Dendritic cell treated with granulocyte-macrophage colony-stimulating factor and Interleukin-4, amounts not matched to agents 40 ng/mL and 50 ng/mL, for 4 days (primary cell): ENCODE measurements at regions not wholly inside any gene's neighbourhood (a gene's known extent, or its start where the extent isn't known, plus 50 kb on each side); places are given as distances from the start of the nearest gene placed in this dataset.
A peak's percentile ranks its signal among the peaks of the same experiment; 100 is the strongest.

Experiments
- H3K27ac Mint-ChIP-seq: one replicate; pipeline ENCODE4 v1.8.0; 2022; ENCODE audit warnings: mild to moderate bottlenecking, mixed read lengths
- H3K27me3 Mint-ChIP-seq: one replicate; pipeline ENCODE4 v1.8.0; 2022; ENCODE audit warnings: mild to moderate bottlenecking, mixed read lengths
- H3K36me3 Mint-ChIP-seq: one replicate; pipeline ENCODE4 v1.8.0; 2022; ENCODE audit warnings: low read depth, mixed read lengths
- H3K4me1 Mint-ChIP-seq: one replicate; pipeline ENCODE4 v1.8.0; 2022; ENCODE audit warnings: low read depth, mixed read lengths
- H3K4me3 Mint-ChIP-seq: one replicate; pipeline ENCODE4 v1.8.0; 2022; ENCODE audit warnings: mild to moderate bottlenecking, moderate library complexity, mixed read lengths
- H3K9me3 Mint-ChIP-seq: one replicate; pipeline ENCODE4 v1.8.0; 2022; ENCODE audit warnings: mixed read lengths
- intact Hi-C: fragments of 100-400 bp; cut with micrococcal nuclease; formaldehyde crosslinking; loops from one replicate; pipeline ENCODE4 v1.15.0; 2022

- H3K9me3 Mint-ChIP-seq = no peaks in the 10 kb centered on the region
- H3K4me1 Mint-ChIP-seq = no peaks in the 10 kb centered on the region
- H3K36me3 Mint-ChIP-seq = no peaks in the 10 kb centered on the region
- H3K27me3 Mint-ChIP-seq = no peaks in the 10 kb centered on the region
- intact Hi-C loops = no loop called here
- H3K27ac Mint-ChIP-seq = no peak overlapping the region
- H3K4me3 Mint-ChIP-seq = no peak overlapping the region
Measured at GRCh38 chr5:57955511-57955910, 472.9 kb upstream of the ACTBL2 start.

GRCh38 chr5:57953792-57954191 lies 471.2 kb upstream of the ACTBL2 start:
- H3K36me3 Mint-ChIP-seq = no peaks in the 10 kb centered on the region
- H3K4me3 Mint-ChIP-seq = no peak overlapping the region

DNA sequence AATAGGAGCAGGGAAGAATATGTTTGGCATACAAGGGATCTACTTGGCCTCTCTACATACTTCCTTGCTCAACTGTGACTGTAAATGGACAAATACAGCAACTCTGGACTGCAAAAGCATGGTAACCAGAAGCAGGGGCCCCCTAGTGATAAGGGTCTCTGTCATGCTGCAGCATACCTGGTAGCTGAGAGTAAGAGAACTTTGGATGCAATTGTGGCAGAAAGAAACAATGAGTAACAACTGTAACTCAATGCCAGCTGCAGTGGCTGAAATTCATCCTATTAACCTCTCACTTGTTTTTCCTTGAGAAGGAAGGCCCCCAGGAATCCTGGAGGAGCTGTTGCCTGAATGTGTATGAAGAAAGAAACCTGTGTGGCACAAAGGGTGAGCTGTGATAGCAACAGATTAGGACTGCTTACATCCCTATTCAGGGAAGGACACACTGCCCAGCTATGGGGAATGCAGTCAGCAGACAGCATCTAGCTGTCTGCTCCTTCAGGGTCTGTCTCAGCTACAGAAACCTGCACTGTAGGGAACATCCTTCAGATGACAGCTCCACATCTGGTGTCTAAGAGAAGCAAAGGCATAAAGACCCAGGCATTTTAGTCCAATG lies 468.1 kb upstream of the ACTBL2 start:
- Mint-ChIP-seq H3K36me3 (no peaks in the 10 kb centered on the region), H3K9me3 (peaks cover 8% of the 10 kb centered on the region), H3K27me3 (no peaks in the 10 kb centered on the region), H3K4me1 (no peaks in the 10 kb centered on the region), H3K27ac (no peak overlapping the region), H3K4me3 (no peak overlapping the region)
- intact Hi-C loops = no loop called here

More at GRCh38 chr5:57953792-57954191, 471.2 kb upstream of the ACTBL2 start:
- Mint-ChIP-seq H3K27me3 (no peaks in the 10 kb centered on the region), H3K9me3 (no peaks in the 10 kb centered on the region), H3K27ac (no peak overlapping the region), H3K4me1 (no peaks in the 10 kb centered on the region)
- intact Hi-C loops = no loop called here

GRCh38 chr5:57948091-57948490 lies 465.5 kb upstream of the ACTBL2 start:
- Mint-ChIP-seq H3K36me3 (no peaks in the 10 kb centered on the region), H3K27me3 (no peaks in the 10 kb centered on the region), H3K27ac (no peak overlapping the region), H3K9me3 (peaks cover 8% of the 10 kb centered on the region), H3K4me3 (no peak overlapping the region), H3K4me1 (no peaks in the 10 kb centered on the region)
- intact Hi-C loops = no loop called here

GRCh38 chr5:57947181-57947580 lies 464.6 kb upstream of the ACTBL2 start:
- no peak overlapping the region for H3K27ac Mint-ChIP-seq
- no peaks in the 10 kb centered on the region for H3K27me3 Mint-ChIP-seq
- H3K4me1 Mint-ChIP-seq = no peaks in the 10 kb centered on the region
- H3K4me3 Mint-ChIP-seq = no peak overlapping the region
- H3K36me3 Mint-ChIP-seq = no peaks in the 10 kb centered on the region
- intact Hi-C loops = no loop called here
- H3K9me3 Mint-ChIP-seq = peaks cover 8% of the 10 kb centered on the region

DNA sequence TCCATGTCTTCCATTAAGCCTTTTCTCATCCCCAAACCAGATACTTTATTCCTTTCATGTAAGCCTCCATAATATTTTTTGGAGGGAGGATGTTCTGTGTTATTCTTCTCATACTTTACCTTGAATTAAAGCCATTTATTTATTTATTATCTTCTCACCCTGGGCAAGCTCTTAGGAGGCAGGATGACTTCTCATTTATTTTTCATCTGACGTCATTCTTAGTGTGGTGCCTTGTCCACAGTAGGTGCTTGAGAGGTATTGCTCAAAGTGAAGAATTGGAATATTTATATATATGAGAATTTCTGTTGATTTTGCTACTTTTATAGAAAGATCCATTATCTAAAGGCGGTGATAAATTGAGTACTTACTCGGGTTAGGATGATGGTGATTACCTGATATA lies 458.3 kb upstream of the ACTBL2 start:
- H3K9me3 Mint-ChIP-seq = peaks cover 2% of the 10 kb centered on the region
- no peaks in the 10 kb centered on the region for H3K27me3 Mint-ChIP-seq
- no peak overlapping the region for H3K27ac Mint-ChIP-seq
- intact Hi-C loops = no loop called here
- H3K4me1 Mint-ChIP-seq = no peaks in the 10 kb centered on the region
- no peaks in the 10 kb centered on the region for H3K36me3 Mint-ChIP-seq
- no peak overlapping the region for H3K4me3 Mint-ChIP-seq

- Mint-ChIP-seq H3K27me3 (no peaks in the 10 kb centered on the region), H3K4me1 (no peaks in the 10 kb centered on the region), H3K4me3 (no peak overlapping the region), H3K27ac (no peak overlapping the region), H3K9me3 (no peaks in the 10 kb centered on the region), H3K36me3 (no peaks in the 10 kb centered on the region)
- intact Hi-C loops = no loop called here
Measured at GRCh38 chr5:57940236-57940635, 457.6 kb upstream of the ACTBL2 start.

DNA sequence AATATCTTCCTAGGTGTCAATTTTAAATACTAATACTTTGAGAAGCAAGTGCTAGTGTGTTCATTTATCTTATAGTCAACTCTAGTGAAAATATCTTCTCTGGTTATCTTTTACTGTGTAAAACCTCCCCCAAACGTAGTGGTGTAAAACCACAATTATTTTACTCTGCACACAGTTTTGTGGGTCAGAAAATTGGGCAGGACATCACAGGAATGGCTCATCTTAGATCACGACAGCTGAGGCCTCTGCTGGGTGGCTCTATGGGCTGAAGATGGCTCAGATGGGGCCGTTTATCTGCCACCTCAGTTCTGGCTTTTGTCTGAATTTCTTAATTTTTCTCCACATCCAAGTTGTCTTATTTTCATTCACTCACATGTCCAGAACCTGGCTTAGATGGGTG lies 457.2 kb upstream of the ACTBL2 start:
- no peak overlapping the region for H3K27ac Mint-ChIP-seq
- H3K27me3 Mint-ChIP-seq = no peaks in the 10 kb centered on the region
- no peaks in the 10 kb centered on the region for H3K9me3 Mint-ChIP-seq
- H3K4me3 Mint-ChIP-seq = no peak overlapping the region
- intact Hi-C loops = no loop called here
- H3K4me1 Mint-ChIP-seq = no peaks in the 10 kb centered on the region
- no peaks in the 10 kb centered on the region for H3K36me3 Mint-ChIP-seq

GRCh38 chr5:57939335-57939734 lies 456.7 kb upstream of the ACTBL2 start:
- Mint-ChIP-seq H3K27ac (no peak overlapping the region), H3K4me1 (no peaks in the 10 kb centered on the region), H3K4me3 (no peak overlapping the region), H3K27me3 (no peaks in the 10 kb centered on the region), H3K36me3 (no peaks in the 10 kb centered on the region), H3K9me3 (no peaks in the 10 kb centered on the region)
- intact Hi-C loops = no loop called here

- Mint-ChIP-seq H3K36me3 (no peaks in the 10 kb centered on the region), H3K27ac (no peak overlapping the region), H3K4me1 (no peaks in the 10 kb centered on the region), H3K9me3 (no peaks in the 10 kb centered on the region), H3K27me3 (no peaks in the 10 kb centered on the region), H3K4me3 (no peak overlapping the region)
- intact Hi-C loops = no loop called here
Measured at GRCh38 chr5:57938174-57938557, 455.6 kb upstream of the ACTBL2 start.

DNA sequence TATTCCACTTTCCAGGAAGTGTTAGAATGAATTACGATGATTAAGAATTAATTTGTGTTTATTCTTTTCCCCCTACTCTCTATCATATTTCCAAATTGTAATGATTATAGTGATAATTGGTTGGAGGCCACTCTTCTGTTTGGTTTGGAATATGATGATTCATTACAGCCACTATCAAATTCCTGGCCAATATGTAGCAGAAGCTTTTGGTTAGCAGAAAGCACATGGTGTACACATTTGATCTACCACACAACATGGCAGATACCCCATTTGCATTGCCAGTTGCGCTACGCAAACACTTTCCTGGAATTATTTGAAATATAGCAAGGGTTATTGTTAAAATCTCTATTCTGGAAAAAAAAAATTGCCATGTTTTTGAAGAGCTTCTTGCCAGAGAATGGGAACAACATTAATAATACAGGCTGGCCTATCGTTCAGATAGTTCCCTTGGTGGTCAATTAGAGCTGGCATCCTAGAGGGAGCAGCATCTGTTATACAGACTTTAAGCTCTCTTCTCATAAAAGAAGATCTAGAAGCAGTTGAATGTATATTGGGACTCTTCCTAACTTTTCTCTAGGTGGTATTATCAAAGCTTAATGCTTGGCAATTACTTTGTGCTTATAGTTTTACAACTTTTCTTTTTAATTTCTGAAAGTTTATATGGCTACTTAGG lies 455.0 kb upstream of the ACTBL2 start:
- intact Hi-C loops = no loop called here
- Mint-ChIP-seq H3K9me3 (no peaks in the 10 kb centered on the region), H3K27me3 (no peaks in the 10 kb centered on the region), H3K27ac (no peak overlapping the region), H3K4me3 (no peak overlapping the region), H3K4me1 (no peaks in the 10 kb centered on the region), H3K36me3 (no peaks in the 10 kb centered on the region)

DNA sequence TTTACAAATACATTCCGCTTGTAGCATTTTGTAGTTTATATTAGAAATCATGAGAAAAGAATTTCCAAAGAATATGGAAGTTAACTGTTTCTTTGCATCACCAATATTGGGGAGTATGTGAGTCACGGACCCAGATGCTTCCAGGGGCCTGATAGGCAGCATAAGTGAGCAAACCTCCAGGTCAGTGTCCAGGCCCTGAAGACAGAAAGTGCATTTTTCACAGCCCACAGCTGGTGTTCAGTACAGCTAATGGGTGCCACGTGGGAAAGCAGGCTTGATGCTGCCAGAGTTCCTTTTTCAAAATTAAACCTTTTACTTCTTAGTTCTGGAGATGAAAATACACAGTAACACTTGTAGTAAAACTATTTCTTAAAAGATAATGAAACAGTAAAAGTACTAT lies 454.4 kb upstream of the ACTBL2 start:
- intact Hi-C loops = no loop called here
- H3K4me3 Mint-ChIP-seq = no peak overlapping the region
- no peaks in the 10 kb centered on the region for H3K36me3 Mint-ChIP-seq
- no peak overlapping the region for H3K27ac Mint-ChIP-seq
- H3K9me3 Mint-ChIP-seq = no peaks in the 10 kb centered on the region
- H3K27me3 Mint-ChIP-seq = no peaks in the 10 kb centered on the region
- peaks cover 6% of the 10 kb centered on the region for H3K4me1 Mint-ChIP-seq

DNA sequence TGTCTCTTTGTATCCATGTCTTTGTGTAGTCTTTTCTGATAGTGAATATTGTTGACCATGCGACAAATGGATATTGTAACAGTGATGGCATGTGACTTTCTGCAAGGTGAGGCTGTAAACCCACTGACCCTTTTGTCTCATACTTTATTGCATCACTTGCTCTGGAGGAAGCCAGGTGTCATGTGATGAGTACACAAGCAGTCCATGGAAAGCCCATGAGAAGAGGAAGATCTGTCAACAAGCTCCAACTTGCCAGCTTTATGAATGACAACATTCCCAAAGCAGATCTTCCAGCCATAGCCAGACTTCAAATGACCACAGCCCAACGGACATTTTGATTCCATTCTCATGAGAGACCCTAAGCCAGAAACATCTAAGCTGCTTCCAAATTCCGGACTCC lies 450.1 kb upstream of the ACTBL2 start:
- peaks cover 8% of the 10 kb centered on the region for H3K4me1 Mint-ChIP-seq
- H3K27ac Mint-ChIP-seq = no peak overlapping the region
- H3K27me3 Mint-ChIP-seq = no peaks in the 10 kb centered on the region
- no peaks in the 10 kb centered on the region for H3K9me3 Mint-ChIP-seq
- H3K4me3 Mint-ChIP-seq = no peak overlapping the region
- no peaks in the 10 kb centered on the region for H3K36me3 Mint-ChIP-seq
- intact Hi-C loops = no loop called here

DNA sequence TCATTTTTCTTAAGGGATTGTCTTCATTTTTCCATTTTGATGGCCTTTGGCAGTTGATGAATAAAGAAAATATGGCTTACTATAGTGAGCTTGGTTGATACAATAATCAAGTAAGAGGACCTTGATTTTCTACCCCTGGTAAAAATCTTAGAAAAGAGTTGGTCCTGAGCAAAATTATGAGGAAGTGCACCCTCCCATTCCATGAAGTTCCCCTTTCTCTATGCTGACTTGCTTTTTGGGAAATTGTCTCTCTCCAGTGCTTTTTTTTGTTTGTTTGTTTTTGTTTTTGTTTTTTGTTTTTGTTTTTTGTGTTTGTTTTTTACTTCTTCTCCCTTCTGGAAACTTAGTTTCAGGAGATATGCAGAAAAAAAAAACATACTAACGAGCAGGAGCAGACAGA lies 449.2 kb upstream of the ACTBL2 start:
- Mint-ChIP-seq H3K4me1 (peaks cover 8% of the 10 kb centered on the region), H3K9me3 (no peaks in the 10 kb centered on the region), H3K27ac (peak overlapping the region; percentile 49), H3K4me3 (no peak overlapping the region), H3K27me3 (no peaks in the 10 kb centered on the region), H3K36me3 (no peaks in the 10 kb centered on the region)
- intact Hi-C loops = no loop called here

DNA sequence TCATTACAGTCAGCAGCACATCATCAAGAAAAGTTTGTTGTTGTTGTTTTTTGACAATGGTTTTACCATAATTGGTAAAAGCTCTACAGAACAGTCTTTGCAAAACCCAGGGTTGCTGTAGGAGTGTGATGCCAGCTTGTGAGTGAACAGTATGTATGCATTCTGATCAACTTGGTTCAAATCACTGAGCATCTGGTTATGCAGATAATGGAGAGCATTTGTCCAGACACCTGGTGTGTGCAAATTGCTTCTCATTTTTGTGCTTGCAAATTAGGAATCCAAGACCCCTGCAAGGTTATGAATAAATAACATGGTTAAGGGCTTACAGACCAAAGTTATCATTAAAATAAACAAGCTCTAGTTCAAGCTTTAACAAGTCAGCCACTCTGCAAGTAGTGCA lies 448.7 kb upstream of the ACTBL2 start:
- intact Hi-C loops = no loop called here
- H3K27me3 Mint-ChIP-seq = no peaks in the 10 kb centered on the region
- no peak overlapping the region for H3K27ac Mint-ChIP-seq
- H3K4me1 Mint-ChIP-seq = peaks cover 8% of the 10 kb centered on the region
- H3K9me3 Mint-ChIP-seq = no peaks in the 10 kb centered on the region
- H3K4me3 Mint-ChIP-seq = no peak overlapping the region
- no peaks in the 10 kb centered on the region for H3K36me3 Mint-ChIP-seq
